ENCODE measurements at regions not wholly inside any gene's neighbourhood (a gene's known extent, or its start where the extent isn't known, plus 50 kb on each side); places are given as distances from the start of the nearest gene placed in this dataset.
"Not testable (repeated sequence)": the region's sequence is repeated elsewhere in the genome, so short reads cannot be mapped to it uniquely, and the experiment has no call there.

DNA sequence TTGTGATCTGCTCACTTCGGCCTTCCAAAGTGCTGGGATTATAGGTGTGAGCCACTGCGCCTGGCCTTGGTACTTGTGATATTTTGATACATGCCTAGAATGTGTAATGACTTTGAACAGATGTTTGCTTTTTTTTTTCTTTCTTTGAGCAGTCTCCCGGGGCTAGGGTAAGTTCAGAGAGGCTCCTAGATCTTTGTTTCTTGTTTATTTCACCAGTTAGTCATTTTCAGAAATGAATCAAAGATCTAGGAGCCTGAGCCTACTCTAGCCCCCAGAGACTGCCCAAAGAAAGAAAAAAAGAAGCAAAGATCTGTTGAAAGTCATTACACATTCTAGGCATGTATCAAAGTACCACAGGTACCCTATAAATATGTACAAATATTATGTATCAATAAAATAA lies 66.3 kb downstream of the NPIPB11 start:
- H3K27ac ChIP-seq, H3K4me3 ChIP-seq, H3K9me3 ChIP-seq, H3K27me3 ChIP-seq, H3K36me3 ChIP-seq, H3K4me1 ChIP-seq, ATAC-seq: not testable (repeated sequence)
- WGBS, 2 donors (ENCODE audit: low coverage in 1 of 2) = 60% methylated on average over 2 of the region's 3 CpGs; no CpG with 5 or more reads in 1 of the 2 donors

DNA sequence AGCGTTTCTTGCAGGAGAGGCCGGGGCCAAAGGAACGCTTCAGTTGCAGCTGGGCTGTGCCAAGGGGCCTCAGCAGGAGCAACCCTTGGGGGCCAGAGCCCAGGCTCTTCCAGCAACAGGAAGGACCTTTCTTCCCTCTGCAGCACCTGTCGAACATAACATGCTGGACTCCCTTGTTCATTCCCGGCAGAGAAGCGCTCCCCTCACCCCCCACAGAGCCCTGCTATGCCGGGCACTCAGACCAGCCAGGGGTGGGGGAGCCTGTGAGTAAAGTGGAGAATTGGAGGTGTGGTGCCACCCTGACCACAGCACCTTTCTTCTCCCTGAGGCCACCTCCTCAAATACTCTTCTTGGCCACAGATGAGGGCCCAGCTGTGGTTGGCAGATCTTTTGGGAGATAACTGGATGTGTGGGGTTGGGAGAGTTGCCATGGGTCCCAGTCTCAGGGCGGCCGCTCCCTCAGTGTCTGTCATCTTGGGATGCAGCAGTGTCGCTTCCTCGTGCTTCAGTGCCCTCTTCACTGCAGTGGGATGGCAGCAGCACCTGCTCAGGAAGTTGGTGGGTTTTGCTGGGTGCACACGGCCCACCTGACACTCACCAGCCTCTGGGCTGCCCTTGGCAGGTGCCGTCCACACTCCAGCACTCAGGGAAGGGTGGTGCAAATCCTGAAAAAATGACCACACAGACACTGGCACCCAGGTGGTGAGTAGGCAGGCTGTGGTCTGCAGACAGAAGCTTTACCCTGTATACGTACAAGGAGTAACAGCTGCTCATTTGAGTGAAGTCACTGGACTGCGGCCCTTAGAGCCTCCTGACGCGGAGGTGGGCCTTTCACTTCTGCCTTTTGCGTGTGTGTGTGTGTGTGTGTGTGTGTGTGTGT lies 67.5 kb downstream of the NPIPB11 start:
- not testable (repeated sequence) for H3K36me3 ChIP-seq, H3K27ac ChIP-seq, H3K27me3 ChIP-seq, H3K4me3 ChIP-seq, H3K4me1 ChIP-seq, H3K9me3 ChIP-seq, ATAC-seq
- WGBS, 2 donors (ENCODE audit: low coverage in 1 of 2) = 71% methylated on average over 1 of the region's 18 CpGs; no CpG with 5 or more reads in 1 of the 2 donors

DNA sequence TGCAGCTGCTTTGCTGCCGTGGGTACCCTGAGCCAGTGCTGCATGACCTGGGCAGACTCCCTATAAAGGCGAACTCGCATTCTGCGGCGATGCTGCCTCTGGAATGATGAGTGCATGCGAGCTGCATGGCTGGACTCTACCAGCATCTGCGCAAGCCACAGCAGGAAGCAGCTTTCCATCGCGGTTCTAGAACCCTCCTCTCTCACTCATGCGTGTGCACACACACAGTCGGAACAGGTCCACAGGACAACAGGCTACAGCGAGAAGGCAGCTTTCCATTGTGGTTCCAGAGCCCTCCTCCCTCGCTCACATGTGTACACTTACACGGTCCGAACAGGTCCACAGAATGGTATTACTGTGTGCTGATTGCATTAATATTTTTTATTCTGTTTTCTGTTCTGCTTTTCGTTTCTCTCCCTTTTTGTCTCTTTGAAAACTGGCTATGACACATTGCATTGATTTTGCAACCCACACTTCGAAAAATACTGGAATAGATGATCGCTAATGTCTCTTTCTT lies 69.1 kb downstream of the NPIPB11 start:
- not testable (repeated sequence) for H3K36me3 ChIP-seq, H3K27ac ChIP-seq, ATAC-seq, H3K4me3 ChIP-seq, H3K9me3 ChIP-seq, H3K27me3 ChIP-seq, H3K4me1 ChIP-seq
- WGBS, 2 donors (ENCODE audit: low coverage in 1 of 2) = 90% methylated on average over 11 of the region's 18 CpGs; no CpG with 5 or more reads in 1 of the 2 donors

- not testable (repeated sequence) for H3K4me1 ChIP-seq, H3K9me3 ChIP-seq, H3K36me3 ChIP-seq, H3K27ac ChIP-seq, H3K27me3 ChIP-seq, ATAC-seq, H3K4me3 ChIP-seq
- 80% methylated on average over 1 of the region's 10 CpGs; no CpG with 5 or more reads in 1 of the 2 donors for WGBS, 2 donors (ENCODE audit: low coverage in 1 of 2)
Measured at GRCh38 chr16:29335549-29335846, 71.0 kb downstream of the NPIPB11 start.

GRCh38 chr16:29334776-29335548 lies 71.5 kb downstream of the NPIPB11 start:
- not testable (repeated sequence) for H3K27ac ChIP-seq, H3K36me3 ChIP-seq, H3K4me3 ChIP-seq, H3K4me1 ChIP-seq, ATAC-seq, H3K27me3 ChIP-seq, H3K9me3 ChIP-seq
- 100% methylated on average over 3 of the region's 17 CpGs; no CpG with 5 or more reads in 1 of the 2 donors for WGBS, 2 donors (ENCODE audit: low coverage in 1 of 2)

- ATAC-seq, H3K27me3 ChIP-seq, H3K27ac ChIP-seq, H3K4me1 ChIP-seq, H3K4me3 ChIP-seq, H3K9me3 ChIP-seq: not testable (repeated sequence)
- H3K36me3 ChIP-seq = peaks cover 0 to 14% of the 10 kb centered on the region in 2 donors
- 40% methylated on average over 2 of the region's 20 CpGs; no CpG with 5 or more reads in 1 of the 2 donors for WGBS, 2 donors (ENCODE audit: low coverage in 1 of 2)
Measured at GRCh38 chr16:29333492-29334097, 72.9 kb downstream of the NPIPB11 start.

DNA sequence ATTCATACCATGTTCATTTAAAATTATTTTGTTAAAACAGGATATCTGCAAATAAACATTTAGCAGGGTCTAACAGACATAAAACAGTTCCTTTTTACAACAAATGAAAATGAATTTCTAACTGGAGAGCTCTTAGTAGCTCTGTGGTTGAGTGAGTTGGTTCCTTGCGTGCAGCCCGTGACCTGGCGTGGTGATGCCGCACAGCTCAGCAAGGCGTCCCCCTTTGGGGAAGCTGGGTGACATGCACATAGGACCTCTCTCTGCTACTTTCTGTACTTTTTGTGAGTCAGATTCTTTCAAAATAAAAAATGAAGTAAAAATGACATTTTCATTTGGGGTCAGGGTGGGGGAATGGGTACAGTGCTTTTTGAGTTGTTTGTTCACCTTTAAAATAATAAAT lies 75.9 kb downstream of the NPIPB11 start:
- not testable (repeated sequence) for H3K9me3 ChIP-seq, H3K27me3 ChIP-seq, H3K4me3 ChIP-seq, H3K4me1 ChIP-seq, H3K27ac ChIP-seq, ATAC-seq
- H3K36me3 ChIP-seq = peaks cover 0 to 20% of the 10 kb centered on the region in 2 donors
- no CpG with 5 or more reads among the region's 5 CpGs for WGBS, 2 donors (ENCODE audit: low coverage in 1 of 2)

- 83% methylated on average over 2 of the region's 11 CpGs; no CpG with 5 or more reads in 1 of the 2 donors for WGBS, 2 donors (ENCODE audit: low coverage in 1 of 2)
- not testable (repeated sequence) for ATAC-seq, H3K4me1 ChIP-seq, H3K4me3 ChIP-seq, H3K27me3 ChIP-seq, H3K27ac ChIP-seq, H3K9me3 ChIP-seq
- H3K36me3 ChIP-seq = peaks cover 0 to 20% of the 10 kb centered on the region in 2 donors
Measured at GRCh38 chr16:29328528-29328927, 78.0 kb downstream of the NPIPB11 start.

DNA sequence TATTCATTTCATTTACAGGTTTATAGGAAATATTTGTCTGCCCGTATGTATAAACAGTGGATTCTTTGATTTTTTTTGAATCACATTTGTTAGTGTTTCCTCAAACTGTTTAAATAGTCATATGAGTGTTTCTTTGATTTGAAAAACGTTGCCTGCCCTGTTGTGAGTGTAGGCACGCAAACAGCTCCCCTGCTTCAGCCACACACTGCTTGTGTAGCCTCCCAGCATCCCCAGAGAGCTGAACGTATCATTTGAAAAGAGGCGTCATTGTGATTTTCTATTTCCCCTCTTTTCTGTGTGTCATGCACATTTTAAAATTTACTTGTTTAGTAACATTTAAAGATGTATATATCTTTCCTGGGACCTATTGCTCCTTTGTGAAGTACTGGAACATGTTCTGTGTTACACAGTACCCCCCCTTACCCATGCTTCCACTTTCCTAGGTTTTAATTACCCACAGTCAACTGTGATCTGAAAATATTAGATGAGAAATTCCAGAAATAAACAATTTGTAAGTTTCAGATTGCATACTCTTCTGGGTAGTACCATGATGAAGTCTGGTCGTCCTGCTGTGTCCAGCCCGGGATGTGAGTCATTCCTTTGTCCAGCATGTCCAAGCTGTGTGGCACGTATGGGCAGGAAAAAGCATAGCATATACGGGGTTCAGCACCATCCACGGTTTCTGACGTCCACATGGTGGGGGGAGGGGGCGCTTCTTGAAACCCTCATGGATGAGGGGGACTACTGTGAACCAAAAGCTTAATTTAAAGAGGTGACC lies 78.7 kb downstream of the NPIPB11 start:
- not testable (repeated sequence) for H3K4me3 ChIP-seq, H3K27ac ChIP-seq, ATAC-seq, H3K9me3 ChIP-seq, H3K4me1 ChIP-seq, H3K27me3 ChIP-seq
- peaks cover 0 to 20% of the 10 kb centered on the region in 2 donors for H3K36me3 ChIP-seq
- 29 to 49% methylated on average over 8 of the region's 12 CpGs for WGBS, 2 donors (ENCODE audit: low coverage in 1 of 2)

GRCh38 chr16:29326164-29327125 lies 80.1 kb downstream of the NPIPB11 start:
- ATAC-seq = not testable (repeated sequence)

DNA sequence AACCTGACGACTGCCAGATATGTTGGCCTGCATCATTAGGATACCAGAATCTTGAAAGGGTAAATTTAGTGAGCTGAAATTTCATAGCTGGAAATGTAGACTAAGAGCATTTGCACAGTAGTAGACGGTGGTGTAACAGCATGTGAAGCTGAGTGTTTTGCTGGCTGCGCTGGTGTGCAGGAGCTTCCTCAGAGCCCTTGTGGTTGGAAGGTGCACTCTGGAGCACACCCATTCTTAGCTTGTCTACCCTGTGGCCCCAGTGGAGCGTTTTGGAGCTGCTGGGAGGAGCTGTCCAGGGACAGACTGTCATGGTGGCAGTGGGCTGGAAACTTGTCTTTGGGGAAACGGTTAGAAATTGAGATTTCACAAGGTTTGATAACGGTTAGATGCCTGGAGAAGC lies 82.8 kb downstream of the NPIPB11 start:
- not testable (repeated sequence) for ATAC-seq, H3K27me3 ChIP-seq, H3K4me3 ChIP-seq, H3K27ac ChIP-seq, H3K9me3 ChIP-seq, H3K4me1 ChIP-seq
- H3K36me3 ChIP-seq = peaks cover 0 to 12% of the 10 kb centered on the region in 2 donors
- 89 to 91% methylated on average over 4 of the region's 6 CpGs for WGBS, 2 donors (ENCODE audit: low coverage in 1 of 2)

More at GRCh38 chr16:29326164-29327125, 80.1 kb downstream of the NPIPB11 start:
- not testable (repeated sequence) for H3K27ac ChIP-seq, H3K9me3 ChIP-seq, H3K4me3 ChIP-seq, H3K4me1 ChIP-seq, H3K27me3 ChIP-seq
- WGBS, 2 donors (ENCODE audit: low coverage in 1 of 2) = 100% methylated on average over 1 to 7 of the region's 34 CpGs
- H3K36me3 ChIP-seq = peaks cover 0 to 20% of the 10 kb centered on the region in 2 donors
